SK-N-SH (cell line): ENCODE measurements at regions not wholly inside any gene's neighbourhood (a gene's known extent, or its start where the extent isn't known, plus 50 kb on each side); places are given as distances from the start of the nearest gene placed in this dataset.

Source experiments
- CTCF ChIA-PET: fragments of 300-600, 350-600 bp; formaldehyde crosslinking; extraction: SDS; loops from one replicate; lab custom pipeline; 2021; lab: Yijun Ruan, JAX
- POLR2A ChIA-PET: fragments of 350-600 bp; sonication (Branson Sonifier 250); formaldehyde crosslinking; extraction: SDS; loops from one replicate; lab custom pipeline; 2020; ENCODE audit warnings: antibody characterized with exemption, inconsistent platforms; lab: Yijun Ruan, JAX
- DNase-seq: peaks from one replicate; pipeline ENCODE4 v3.0.0; 2012
- H2AFZ ChIP-seq: fragments of 200-600 bp; sonication (generic); 2 replicates; pipeline ENCODE4 v1.8.1; 2016; ENCODE audit warnings: antibody characterized with exemption, mild to moderate bottlenecking, low read depth
- H3F3A ChIP-seq: fragments of 200-600 bp; sonication (generic); replicated peaks from 2 replicates; pipeline ENCODE3; 2016; ENCODE audit warnings: antibody characterized with exemption, mild to moderate bottlenecking; ENCODE audit not compliant: insufficient read depth
- H3K27ac ChIP-seq, 2 experiments: fragments of 200-500 bp in 1 of 2; fragments of 200-600 bp in 1 of 2; sonication (Bioruptor generic) in 1 of 2; sonication (generic), shearing (Covaris generic) in 1 of 2; 2 replicates each; pipeline versions ENCODE4 v1.5.1 to v1.6.1; 2014 to 2016; ENCODE audit warnings: low read depth in 2 of 2, inconsistent platforms in 1 of 2, low read length in 1 of 2, mild to moderate bottlenecking in 1 of 2, mixed read lengths in 1 of 2
- H3K27me3 ChIP-seq: fragments of 200-600 bp; sonication (generic), shearing (Covaris generic); 2 replicates; pipeline ENCODE4 v1.6.1; 2016; ENCODE audit warnings: mixed run types; ENCODE audit not compliant: insufficient read depth
- H3K36me3 ChIP-seq, 2 experiments: fragments of 200-500 bp in 1 of 2; fragments of 200-600 bp in 1 of 2; sonication (Bioruptor generic) in 1 of 2; sonication (generic) in 1 of 2; replicated peaks in 1 of 2; 2 replicates each; pipeline versions ENCODE3 to v1.5.1; 2014 to 2016; ENCODE audit warnings: low read length in 1 of 2, mild to moderate bottlenecking in 1 of 2; ENCODE audit not compliant: insufficient read depth in 2 of 2, control insufficient read depth in 1 of 2
- H3K4me1 ChIP-seq, 2 experiments: fragments of 200-500 bp in 1 of 2; fragments of 200-600 bp in 1 of 2; sonication (Bioruptor generic) in 1 of 2; sonication (generic), shearing (Covaris generic) in 1 of 2; 2 replicates each; pipeline versions ENCODE4 v1.5.1 to v1.6.1; 2014 to 2016; ENCODE audit warnings: low read depth in 1 of 2, low read length in 1 of 2, mixed run types in 1 of 2; ENCODE audit not compliant: insufficient read depth in 2 of 2, control insufficient read depth in 1 of 2
- H3K4me2 ChIP-seq: fragments of 200-600 bp; sonication (generic), shearing (Covaris generic); 2 replicates; pipeline ENCODE4 v1.6.1; 2017; ENCODE audit warnings: mixed run types
- H3K4me3 ChIP-seq, 2 experiments: fragments of 200-500 bp in 1 of 2; fragments of 200-600 bp in 1 of 2; sonication (Bioruptor generic) in 1 of 2; sonication (generic), shearing (Covaris generic) in 1 of 2; 2 replicates each; pipeline versions ENCODE4 v1.5.1 to v1.8.1; 2014 to 2016; ENCODE audit warnings: low read depth in 2 of 2, inconsistent platforms in 1 of 2, low read length in 1 of 2, mild to moderate bottlenecking in 1 of 2, mixed read lengths in 1 of 2, moderate library complexity in 1 of 2
- H3K79me2 ChIP-seq: fragments of 200-600 bp; sonication (generic); 2 replicates; pipeline ENCODE4 v1.8.1; 2017; ENCODE audit warnings: mild to moderate bottlenecking; ENCODE audit not compliant: insufficient read depth
- H3K9ac ChIP-seq: fragments of 200-600 bp; sonication (generic); 2 replicates; pipeline ENCODE4 v1.6.1; 2017; ENCODE audit warnings: mixed run types
- H3K9me2 ChIP-seq: fragments of 200-600 bp; sonication (generic); 2 replicates; pipeline ENCODE4 v1.6.1; 2017; ENCODE audit warnings: mixed run types
- H3K9me3 ChIP-seq: fragments of 200-600 bp; sonication (generic); 2 replicates; pipeline ENCODE4 v1.6.1; 2017; ENCODE audit warnings: mixed run types, mild to moderate bottlenecking, moderate library complexity
- H4K20me1 ChIP-seq: fragments of 200-600 bp; sonication (generic); 2 replicates; pipeline ENCODE4 v1.6.1; 2017; ENCODE audit warnings: mild to moderate bottlenecking, mixed run types; ENCODE audit not compliant: insufficient read depth
- CHD2 ChIP-seq: fragments of 150-350 bp; IDR thresholded peaks from 2 replicates; pipeline ENCODE4 v1.6.1; 2018; ENCODE audit warnings: low read length; ENCODE audit not compliant: partially characterized antibody
- CTCF ChIP-seq: fragments of 200-600 bp; sonication (generic); IDR thresholded peaks from 2 replicates; pipeline ENCODE4 v1.6.1; 2017; ENCODE audit warnings: antibody characterized with exemption, mild to moderate bottlenecking, moderate library complexity
- ELF1 ChIP-seq: IDR thresholded peaks from 2 replicates; pipeline ENCODE4 v1.4.0; 2012
- GATA2 ChIP-seq: sonication (generic); formaldehyde crosslinking; IDR thresholded peaks from 2 replicates; pipeline ENCODE4 v1.5.0; 2020; ENCODE audit warnings: mild to moderate bottlenecking, missing genetic modification reagents
- MEF2A ChIP-seq: IDR thresholded peaks from 2 replicates; pipeline ENCODE4 v1.4.0; 2012; ENCODE audit warnings: low read depth, borderline replicate concordance
- NFIC ChIP-seq: IDR thresholded peaks from 2 replicates; pipeline ENCODE4 v1.4.0; 2012; ENCODE audit warnings: borderline replicate concordance
- RCOR1 ChIP-seq: fragments of 150-350 bp; IDR thresholded peaks from 2 replicates; pipeline ENCODE4 v1.6.1; 2017; ENCODE audit warnings: antibody characterized with exemption, low read length
- RFX5 ChIP-seq: IDR thresholded peaks from 2 replicates; pipeline ENCODE4 v1.6.1; 2012; ENCODE audit warnings: mild to moderate bottlenecking, improper control_type of control experiment, low read length
- RXRA ChIP-seq: IDR thresholded peaks from 2 replicates; pipeline ENCODE4 v1.4.0; 2012; ENCODE audit warnings: low read depth, mild to moderate bottlenecking, borderline replicate concordance
- TCF12 ChIP-seq: IDR thresholded peaks from 2 replicates; pipeline ENCODE4 v1.4.0; 2012
- TEAD4 ChIP-seq: IDR thresholded peaks from 2 replicates; pipeline ENCODE4 v1.4.0; 2012; ENCODE audit warnings: mild to moderate bottlenecking, borderline replicate concordance; ENCODE audit not compliant: insufficient read depth
- USF1 ChIP-seq: IDR thresholded peaks from 2 replicates; pipeline ENCODE4 v1.4.0; 2012; ENCODE audit warnings: low read depth, borderline replicate concordance
- USF2 ChIP-seq: fragments of 150-350 bp; IDR thresholded peaks from 2 replicates; pipeline ENCODE4 v1.6.1; 2017; ENCODE audit warnings: antibody characterized with exemption, low read length, low read depth, borderline replicate concordance
- YY1 ChIP-seq: IDR thresholded peaks from 2 replicates; pipeline ENCODE4 v1.4.0; 2012; ENCODE audit warnings: low read depth, mild to moderate bottlenecking
- WGBS: methylation state at CpG from one replicate; pipeline ENCODE4 v1.1.6; 2017; ENCODE audit warnings: low lambda C conversion rate; 5-methylcytosine and 5-hydroxymethylcytosine counted together
- TF ChIP-seq, protein P1 (sequence below): IDR thresholded peaks from 2 replicates; pipeline ENCODE4 v1.4.0; 2012; ENCODE audit warnings: low read depth
- TF ChIP-seq, protein P2 (sequence below): IDR thresholded peaks from 2 replicates; pipeline ENCODE4 v1.6.1; 2012; ENCODE audit warnings: mild to moderate bottlenecking, low read depth, low read length, moderate library complexity

DNA sequence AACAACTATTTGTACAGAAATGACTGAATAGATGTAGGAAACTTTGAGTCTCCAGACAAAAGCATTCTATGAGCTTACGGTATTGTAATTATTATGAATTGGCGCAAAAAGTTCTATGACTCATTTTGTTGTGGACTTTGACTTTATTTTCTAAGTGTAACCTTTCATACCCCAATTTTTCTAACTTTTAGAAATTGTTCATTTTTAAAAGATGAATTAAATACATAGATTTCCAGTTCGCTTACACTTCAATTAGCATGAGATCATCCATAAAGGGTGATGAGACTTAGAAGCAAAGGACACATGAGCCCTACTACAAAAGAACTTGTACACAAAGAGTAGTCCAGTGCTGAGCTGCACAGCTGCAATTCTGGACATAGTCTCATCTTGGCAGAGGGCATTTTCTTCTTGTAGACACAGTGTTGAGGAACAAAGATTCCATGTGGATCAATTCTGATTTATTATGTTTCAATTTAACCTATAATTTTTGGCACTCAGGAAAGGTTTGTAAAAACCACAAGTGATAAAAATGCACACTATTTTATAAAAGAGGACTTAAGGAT, 431.1 kb downstream of the LRRIQ3 start:
- Histone ChIP-seq H3K9ac (no peak overlapping the region), H2AFZ (no peak overlapping the region), H3K27ac (no peak overlapping the region), H3K36me3 (no peaks in the 10 kb centered on the region), H4K20me1 (no peaks in the 10 kb centered on the region), H3K4me3 (no peak overlapping the region), H3K27me3 (no peaks in the 10 kb centered on the region), H3K4me2 (no peak overlapping the region), H3K9me2 (no peaks in the 10 kb centered on the region), H3K9me3 (no peaks in the 10 kb centered on the region), H3F3A (no peaks in the 10 kb centered on the region), H3K79me2 (no peaks in the 10 kb centered on the region), H3K4me1 (no peaks in the 10 kb centered on the region)
- CTCF ChIA-PET: interaction anchor here (1.6 kb wide), 1 partner anchor 10 kb away, joined by 6 read pairs; no protein-coding TSS in a partner anchor
- no peak for DNase-seq
- POLR2A ChIA-PET: no interaction called here
- 59% methylated on average over 3 of the region's 3 CpGs for WGBS
- TF ChIP-seq TEAD4 (no peak), NFIC (no peak), RXRA (no peak), YY1 (no peak), RCOR1 (no peak), MEF2A (no peak), CTCF (no peak), RFX5 (no peak), TCF12 (no peak), USF1 (no peak), GATA2 (CRISPR knock-in tag) (no peak), ELF1 (no peak), USF2 (no peak), CHD2 (no peak)
- TF ChIP-seq, protein P1, sequence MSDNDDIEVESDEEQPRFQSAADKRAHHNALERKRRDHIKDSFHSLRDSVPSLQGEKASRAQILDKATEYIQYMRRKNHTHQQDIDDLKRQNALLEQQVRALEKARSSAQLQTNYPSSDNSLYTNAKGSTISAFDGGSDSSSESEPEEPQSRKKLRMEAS: no peak
- TF ChIP-seq, protein P2, sequence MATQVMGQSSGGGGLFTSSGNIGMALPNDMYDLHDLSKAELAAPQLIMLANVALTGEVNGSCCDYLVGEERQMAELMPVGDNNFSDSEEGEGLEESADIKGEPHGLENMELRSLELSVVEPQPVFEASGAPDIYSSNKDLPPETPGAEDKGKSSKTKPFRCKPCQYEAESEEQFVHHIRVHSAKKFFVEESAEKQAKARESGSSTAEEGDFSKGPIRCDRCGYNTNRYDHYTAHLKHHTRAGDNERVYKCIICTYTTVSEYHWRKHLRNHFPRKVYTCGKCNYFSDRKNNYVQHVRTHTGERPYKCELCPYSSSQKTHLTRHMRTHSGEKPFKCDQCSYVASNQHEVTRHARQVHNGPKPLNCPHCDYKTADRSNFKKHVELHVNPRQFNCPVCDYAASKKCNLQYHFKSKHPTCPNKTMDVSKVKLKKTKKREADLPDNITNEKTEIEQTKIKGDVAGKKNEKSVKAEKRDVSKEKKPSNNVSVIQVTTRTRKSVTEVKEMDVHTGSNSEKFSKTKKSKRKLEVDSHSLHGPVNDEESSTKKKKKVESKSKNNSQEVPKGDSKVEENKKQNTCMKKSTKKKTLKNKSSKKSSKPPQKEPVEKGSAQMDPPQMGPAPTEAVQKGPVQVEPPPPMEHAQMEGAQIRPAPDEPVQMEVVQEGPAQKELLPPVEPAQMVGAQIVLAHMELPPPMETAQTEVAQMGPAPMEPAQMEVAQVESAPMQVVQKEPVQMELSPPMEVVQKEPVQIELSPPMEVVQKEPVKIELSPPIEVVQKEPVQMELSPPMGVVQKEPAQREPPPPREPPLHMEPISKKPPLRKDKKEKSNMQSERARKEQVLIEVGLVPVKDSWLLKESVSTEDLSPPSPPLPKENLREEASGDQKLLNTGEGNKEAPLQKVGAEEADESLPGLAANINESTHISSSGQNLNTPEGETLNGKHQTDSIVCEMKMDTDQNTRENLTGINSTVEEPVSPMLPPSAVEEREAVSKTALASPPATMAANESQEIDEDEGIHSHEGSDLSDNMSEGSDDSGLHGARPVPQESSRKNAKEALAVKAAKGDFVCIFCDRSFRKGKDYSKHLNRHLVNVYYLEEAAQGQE: no peak
